ENCODE measurements at regions not wholly inside any gene's neighbourhood (a gene's known extent, or its start where the extent isn't known, plus 50 kb on each side); places are given as distances from the start of the nearest gene placed in this dataset.

DNA sequence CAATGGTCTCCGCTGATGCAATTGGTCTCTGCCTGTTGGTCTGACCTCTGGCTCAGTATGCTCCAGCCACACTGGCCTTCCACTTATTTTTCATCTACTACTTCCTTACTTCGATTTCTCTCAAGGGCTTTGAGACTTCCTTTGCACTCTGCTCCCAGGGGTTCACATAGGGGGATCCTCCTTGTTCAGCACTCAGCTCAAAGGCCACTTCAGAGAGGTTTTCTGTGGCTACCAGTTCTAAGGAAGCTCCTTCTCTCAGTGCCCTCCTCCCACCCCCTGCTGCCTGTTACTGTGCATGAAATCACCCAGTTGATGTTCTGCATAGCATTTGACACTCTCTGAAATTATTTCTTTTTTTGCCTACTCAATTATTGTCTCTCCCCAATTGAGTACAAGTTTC, 476.4 kb downstream of the HS3ST3B1 start:
- Histone ChIP-seq H3K36me3 (ENCODE audit: insufficient read depth, low read length) (no peaks in the 10 kb centered on the region), H3K27ac (ENCODE audit: low read depth, low read length) (no peak overlapping the region), H3K4me1 (ENCODE audit: insufficient read depth, low read length) (no peaks in the 10 kb centered on the region), H3K4me3 (ENCODE audit: low read depth in 1 of 2, low read length in 2 of 2) (no peak overlapping the region), H3K27me3 (ENCODE audit: control insufficient read depth in 1 of 2, insufficient read depth in 2 of 2, low read length in 2 of 2) (no peaks in the 10 kb centered on the region), H3K9ac (ENCODE audit: low read length) (no peak overlapping the region), H3K9me3 (ENCODE audit: low read length) (no peaks in the 10 kb centered on the region)

DNA sequence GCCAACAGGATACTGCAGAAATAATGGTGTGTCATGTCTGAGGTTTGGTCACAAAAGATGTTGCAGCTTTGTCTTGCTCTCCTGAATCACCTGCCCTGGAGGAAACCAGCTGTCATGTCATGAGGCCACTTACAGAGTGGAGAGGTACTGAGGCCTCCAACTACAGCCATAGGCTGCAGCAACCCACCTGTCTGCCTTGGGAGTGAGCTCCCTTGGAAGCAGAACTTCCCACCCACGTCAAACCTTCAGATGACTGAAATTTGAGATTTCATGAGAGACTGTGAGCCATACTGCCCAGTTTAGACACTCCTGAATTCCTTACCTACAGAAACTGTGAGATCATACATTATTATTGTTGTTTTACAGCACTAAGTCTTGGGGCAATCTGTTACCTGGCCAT, 475.9 kb downstream of the HS3ST3B1 start:
- Histone ChIP-seq H3K4me3 (ENCODE audit: low read depth in 1 of 2, low read length in 2 of 2) (no peak overlapping the region), H3K4me1 (ENCODE audit: insufficient read depth, low read length) (no peaks in the 10 kb centered on the region), H3K9ac (ENCODE audit: low read length) (no peak overlapping the region), H3K27me3 (ENCODE audit: control insufficient read depth in 1 of 2, insufficient read depth in 2 of 2, low read length in 2 of 2) (no peaks in the 10 kb centered on the region), H3K9me3 (ENCODE audit: low read length) (no peaks in the 10 kb centered on the region), H3K36me3 (ENCODE audit: insufficient read depth, low read length) (no peaks in the 10 kb centered on the region), H3K27ac (ENCODE audit: low read depth, low read length) (no peak overlapping the region)

DNA sequence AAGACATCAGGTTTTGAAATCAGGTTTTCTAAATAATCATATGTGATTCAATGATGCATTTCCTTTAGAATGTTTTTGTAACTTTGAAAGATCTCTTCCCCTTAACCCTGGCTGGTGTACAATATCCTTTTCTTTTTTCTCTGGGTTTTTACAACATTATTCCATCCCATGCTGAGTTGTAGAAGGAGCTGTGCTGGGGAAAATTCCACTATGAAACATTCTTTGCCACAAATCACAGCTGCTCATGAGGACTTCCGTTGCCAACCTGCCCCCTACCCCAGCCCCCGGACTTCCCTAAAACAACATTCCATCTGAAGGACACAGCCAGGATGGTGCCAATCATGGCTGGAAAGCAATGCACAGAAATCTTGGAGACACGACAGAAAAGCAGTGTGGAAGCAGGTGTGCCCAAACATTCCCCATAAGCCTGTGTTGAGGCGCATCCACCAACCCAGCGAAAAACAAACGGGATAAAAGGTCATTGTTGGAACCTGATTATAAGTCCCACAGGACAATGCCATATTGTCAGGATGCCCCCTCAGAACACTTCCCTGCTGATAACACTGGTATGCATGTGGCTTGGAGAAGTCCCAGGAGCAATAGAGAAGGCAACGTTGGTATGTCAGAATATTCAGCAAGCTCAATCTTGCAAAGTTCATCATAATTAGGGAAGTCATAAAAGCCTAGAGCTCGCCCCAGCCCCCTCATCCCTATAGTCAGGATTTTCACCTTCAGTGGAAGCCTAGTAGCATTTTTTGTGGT, 475.0 kb downstream of the HS3ST3B1 start:
- H3K4me3 ChIP-seq (ENCODE audit: low read depth in 1 of 2, low read length in 2 of 2) = no peak overlapping the region
- no peak overlapping the region for H3K27ac ChIP-seq (ENCODE audit: low read depth, low read length)
- H3K36me3 ChIP-seq (ENCODE audit: insufficient read depth, low read length) = no peaks in the 10 kb centered on the region
- H3K9me3 ChIP-seq (ENCODE audit: low read length) = no peaks in the 10 kb centered on the region
- no peak overlapping the region for H3K9ac ChIP-seq (ENCODE audit: low read length)
- H3K4me1 ChIP-seq (ENCODE audit: insufficient read depth, low read length) = no peaks in the 10 kb centered on the region
- no peaks in the 10 kb centered on the region for H3K27me3 ChIP-seq (ENCODE audit: control insufficient read depth in 1 of 2, insufficient read depth in 2 of 2, low read length in 2 of 2)

DNA sequence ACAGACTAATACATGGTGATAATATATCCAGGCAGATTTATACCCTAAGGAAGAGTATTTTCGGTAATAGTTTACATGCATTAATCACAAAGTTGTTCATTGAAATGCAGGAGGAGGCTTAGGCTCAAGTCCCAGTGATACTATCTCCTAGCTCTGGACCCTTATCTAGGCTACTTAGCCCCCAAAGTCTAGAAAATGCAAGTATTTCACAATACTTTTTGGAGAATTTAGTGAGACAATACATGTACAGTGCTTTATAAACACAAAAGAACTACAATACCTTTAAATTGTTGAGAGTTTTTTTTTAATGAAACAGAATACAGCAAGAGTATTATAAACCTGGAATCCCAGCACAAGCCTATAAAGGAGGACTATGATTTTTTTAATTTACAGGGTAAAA, 473.9 kb downstream of the HS3ST3B1 start:
- H3K4me3 ChIP-seq (ENCODE audit: low read depth in 1 of 2, low read length in 2 of 2) = no peak overlapping the region
- H3K36me3 ChIP-seq (ENCODE audit: insufficient read depth, low read length) = no peaks in the 10 kb centered on the region
- no peaks in the 10 kb centered on the region for H3K27me3 ChIP-seq (ENCODE audit: control insufficient read depth in 1 of 2, insufficient read depth in 2 of 2, low read length in 2 of 2)
- no peaks in the 10 kb centered on the region for H3K4me1 ChIP-seq (ENCODE audit: insufficient read depth, low read length)
- H3K27ac ChIP-seq (ENCODE audit: low read depth, low read length) = no peak overlapping the region
- no peak overlapping the region for H3K9ac ChIP-seq (ENCODE audit: low read length)
- no peaks in the 10 kb centered on the region for H3K9me3 ChIP-seq (ENCODE audit: low read length)

DNA sequence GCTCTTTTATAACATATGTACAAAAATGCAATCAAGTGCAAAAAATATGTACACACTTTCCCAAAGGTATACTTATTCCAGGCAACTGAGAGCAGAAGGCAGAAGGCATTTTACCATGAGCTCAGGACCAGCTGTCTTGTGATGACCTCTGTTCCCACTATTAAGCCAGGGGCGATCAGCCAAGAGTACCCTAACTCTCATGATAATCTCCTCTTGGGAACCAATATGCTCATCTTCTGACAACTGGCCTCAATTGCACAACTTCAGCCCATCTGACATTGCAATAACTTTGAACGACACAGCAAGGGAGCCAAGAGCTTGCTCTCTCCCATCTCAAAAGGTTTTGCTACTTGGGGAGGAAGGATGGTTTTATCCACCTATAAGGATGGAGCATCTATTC, 471.9 kb downstream of the HS3ST3B1 start:
- Histone ChIP-seq H3K9me3 (ENCODE audit: low read length) (no peaks in the 10 kb centered on the region), H3K27me3 (ENCODE audit: control insufficient read depth in 1 of 2, insufficient read depth in 2 of 2, low read length in 2 of 2) (no peaks in the 10 kb centered on the region), H3K4me1 (ENCODE audit: insufficient read depth, low read length) (no peaks in the 10 kb centered on the region), H3K27ac (ENCODE audit: low read depth, low read length) (no peak overlapping the region), H3K9ac (ENCODE audit: low read length) (no peak overlapping the region), H3K36me3 (ENCODE audit: insufficient read depth, low read length) (no peaks in the 10 kb centered on the region), H3K4me3 (ENCODE audit: low read depth in 1 of 2, low read length in 2 of 2) (no peak overlapping the region)

DNA sequence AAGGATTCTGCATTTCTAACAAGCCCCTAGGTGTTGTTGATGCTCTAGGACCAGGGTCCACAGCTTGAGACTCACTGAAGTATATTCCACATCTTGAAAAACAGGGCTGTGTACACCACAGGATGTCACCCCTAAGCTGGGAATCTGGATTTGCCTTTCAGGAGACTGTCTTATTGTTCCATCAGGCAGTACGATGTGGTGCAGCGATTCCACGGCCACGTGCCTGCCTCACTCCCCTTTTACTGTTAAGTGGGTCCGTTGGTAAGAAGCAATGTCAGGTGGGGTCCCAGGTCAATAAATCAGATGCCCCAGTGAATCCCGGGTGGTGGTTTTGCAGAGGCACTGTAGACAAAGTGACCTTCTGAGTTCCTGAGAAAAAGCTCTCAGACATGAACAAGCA, 470.7 kb downstream of the HS3ST3B1 start:
- no peaks in the 10 kb centered on the region for H3K27me3 ChIP-seq (ENCODE audit: control insufficient read depth in 1 of 2, insufficient read depth in 2 of 2, low read length in 2 of 2)
- H3K9ac ChIP-seq (ENCODE audit: low read length) = no peak overlapping the region
- no peak overlapping the region for H3K4me3 ChIP-seq (ENCODE audit: low read depth in 1 of 2, low read length in 2 of 2)
- H3K4me1 ChIP-seq (ENCODE audit: insufficient read depth, low read length) = no peaks in the 10 kb centered on the region
- no peak overlapping the region for H3K27ac ChIP-seq (ENCODE audit: low read depth, low read length)
- no peaks in the 10 kb centered on the region for H3K36me3 ChIP-seq (ENCODE audit: insufficient read depth, low read length)
- H3K9me3 ChIP-seq (ENCODE audit: low read length) = no peaks in the 10 kb centered on the region

DNA sequence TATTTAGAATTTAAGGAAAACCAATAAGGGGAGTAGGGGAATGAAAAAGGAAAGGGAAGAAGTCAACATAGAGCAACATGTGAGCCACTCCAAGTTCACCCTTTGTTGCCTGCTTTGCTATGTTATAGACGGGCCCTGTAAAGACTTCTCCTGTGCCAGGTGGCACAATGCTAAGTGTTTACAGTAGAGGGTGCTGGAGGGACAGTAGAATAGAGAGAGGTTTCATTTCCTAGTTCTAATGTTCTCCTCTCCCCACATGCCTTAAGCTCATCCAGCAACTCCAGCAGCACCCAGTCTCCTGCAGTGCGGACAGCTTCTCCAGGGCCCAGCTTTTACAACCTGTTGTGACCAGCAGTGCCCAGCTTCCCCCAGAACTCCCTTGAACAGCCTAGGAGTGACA, 468.0 kb downstream of the HS3ST3B1 start:
- Histone ChIP-seq H3K4me1 (ENCODE audit: insufficient read depth, low read length) (no peaks in the 10 kb centered on the region), H3K27ac (ENCODE audit: low read depth, low read length) (no peak overlapping the region), H3K9me3 (ENCODE audit: low read length) (no peaks in the 10 kb centered on the region), H3K4me3 (ENCODE audit: low read depth in 1 of 2, low read length in 2 of 2) (no peak overlapping the region), H3K9ac (ENCODE audit: low read length) (no peak overlapping the region), H3K36me3 (ENCODE audit: insufficient read depth, low read length) (no peaks in the 10 kb centered on the region), H3K27me3 (ENCODE audit: control insufficient read depth in 1 of 2, insufficient read depth in 2 of 2, low read length in 2 of 2) (no peaks in the 10 kb centered on the region)

DNA sequence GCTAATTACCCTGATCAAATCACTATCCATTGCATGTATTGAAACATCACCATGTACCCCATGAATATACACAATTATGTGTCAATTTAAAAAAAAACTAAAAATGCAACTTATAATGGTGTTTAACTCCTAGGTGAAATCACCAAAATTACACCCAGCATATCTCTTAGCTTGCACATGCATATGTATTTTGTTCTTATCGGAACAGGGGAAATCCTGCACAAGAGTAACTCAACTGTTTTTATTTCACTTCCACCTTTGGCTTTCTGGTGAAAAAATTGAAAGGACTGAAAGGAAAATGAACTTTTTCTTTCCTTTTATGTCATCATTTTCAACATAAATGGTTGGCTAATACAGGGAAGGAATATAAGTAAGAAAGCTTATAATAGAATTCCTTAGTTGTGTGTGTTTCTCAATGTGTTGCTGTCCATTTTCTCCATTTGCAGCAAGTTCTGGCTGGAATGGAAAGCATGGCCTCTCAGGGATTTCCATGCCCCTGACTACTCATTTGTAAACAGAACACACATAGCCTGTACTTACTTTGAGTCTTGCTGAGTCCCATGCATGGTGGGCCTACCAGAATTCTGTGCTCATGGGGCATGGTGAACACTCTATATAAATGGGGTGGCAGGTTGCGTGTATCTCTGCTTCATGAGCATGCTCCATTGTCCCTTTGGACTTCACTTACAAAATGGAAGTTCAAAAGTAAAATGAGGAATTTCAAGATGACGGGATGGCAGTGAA, 462.0 kb downstream of the HS3ST3B1 start:
- H3K27ac ChIP-seq (ENCODE audit: low read depth, low read length) = no peak overlapping the region
- no peak overlapping the region for H3K4me3 ChIP-seq (ENCODE audit: low read depth in 1 of 2, low read length in 2 of 2)
- no peaks in the 10 kb centered on the region for H3K4me1 ChIP-seq (ENCODE audit: insufficient read depth, low read length)
- H3K9me3 ChIP-seq (ENCODE audit: low read length) = no peaks in the 10 kb centered on the region
- H3K27me3 ChIP-seq (ENCODE audit: control insufficient read depth in 1 of 2, insufficient read depth in 2 of 2, low read length in 2 of 2) = no peaks in the 10 kb centered on the region
- H3K9ac ChIP-seq (ENCODE audit: low read length) = no peak overlapping the region
- no peaks in the 10 kb centered on the region for H3K36me3 ChIP-seq (ENCODE audit: insufficient read depth, low read length)

DNA sequence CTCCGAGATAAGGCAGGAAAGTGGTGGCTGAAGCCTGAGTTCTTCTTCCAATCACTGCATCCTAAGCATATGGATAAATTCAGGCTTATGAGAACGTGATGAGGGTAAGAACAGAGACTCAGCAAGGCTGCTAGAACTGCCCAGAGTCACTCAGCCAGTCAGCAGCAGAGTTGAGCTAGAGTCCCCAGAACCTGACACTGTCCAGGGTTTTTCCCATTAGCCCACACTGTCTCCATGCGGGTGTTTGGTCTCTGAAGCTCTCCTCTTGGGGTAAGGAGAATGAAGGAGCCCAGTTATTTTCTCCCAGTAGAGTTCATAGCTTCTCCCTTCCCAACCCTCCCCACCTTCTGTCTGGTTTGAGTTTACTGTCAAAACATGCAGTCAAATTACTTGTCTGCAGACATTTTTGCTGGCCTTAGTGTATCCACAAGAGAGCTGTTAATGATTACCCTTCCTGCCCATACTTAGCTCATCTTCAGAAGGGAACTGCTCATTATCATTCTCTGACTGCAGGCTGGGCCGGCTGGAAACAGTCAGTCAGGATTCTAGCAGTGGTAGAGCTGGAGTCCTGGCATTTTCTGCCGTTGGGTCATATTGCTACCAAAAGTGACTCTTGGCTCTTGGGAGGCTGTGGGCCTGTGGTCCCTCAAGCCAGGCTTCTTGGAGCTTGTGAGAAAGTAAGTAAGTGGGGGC, 460.0 kb downstream of the HS3ST3B1 start:
- H3K27ac ChIP-seq (ENCODE audit: low read depth, low read length) = no peak overlapping the region
- no peaks in the 10 kb centered on the region for H3K4me1 ChIP-seq (ENCODE audit: insufficient read depth, low read length)
- H3K36me3 ChIP-seq (ENCODE audit: insufficient read depth, low read length) = no peaks in the 10 kb centered on the region
- H3K9ac ChIP-seq (ENCODE audit: low read length) = no peak overlapping the region
- H3K9me3 ChIP-seq (ENCODE audit: low read length) = no peaks in the 10 kb centered on the region
- no peak overlapping the region for H3K4me3 ChIP-seq (ENCODE audit: low read depth in 1 of 2, low read length in 2 of 2)
- H3K27me3 ChIP-seq (ENCODE audit: control insufficient read depth in 1 of 2, insufficient read depth in 2 of 2, low read length in 2 of 2) = no peaks in the 10 kb centered on the region

DNA sequence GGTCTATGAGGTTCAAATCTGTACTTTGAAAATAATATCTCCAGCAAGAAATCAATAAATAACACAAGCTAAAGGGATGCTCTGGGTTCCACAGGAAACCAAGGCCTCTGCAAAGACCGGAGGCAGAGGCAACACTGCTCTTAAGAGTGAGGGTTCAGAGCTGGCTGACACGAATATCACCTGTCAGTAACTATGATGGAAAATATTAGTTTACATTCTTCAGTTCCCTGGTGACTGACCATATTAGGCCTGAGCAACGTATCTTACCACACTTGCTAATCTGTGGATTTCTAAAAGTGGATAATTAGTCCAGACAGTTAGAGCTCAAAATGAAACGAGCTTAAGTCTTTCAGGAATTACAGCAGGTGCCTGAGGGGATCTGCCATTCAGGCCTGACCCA, 459.3 kb downstream of the HS3ST3B1 start:
- no peaks in the 10 kb centered on the region for H3K36me3 ChIP-seq (ENCODE audit: insufficient read depth, low read length)
- H3K9me3 ChIP-seq (ENCODE audit: low read length) = no peaks in the 10 kb centered on the region
- H3K27me3 ChIP-seq (ENCODE audit: control insufficient read depth in 1 of 2, insufficient read depth in 2 of 2, low read length in 2 of 2) = no peaks in the 10 kb centered on the region
- H3K9ac ChIP-seq (ENCODE audit: low read length) = no peak overlapping the region
- no peak overlapping the region for H3K4me3 ChIP-seq (ENCODE audit: low read depth in 1 of 2, low read length in 2 of 2)
- no peaks in the 10 kb centered on the region for H3K4me1 ChIP-seq (ENCODE audit: insufficient read depth, low read length)
- no peak overlapping the region for H3K27ac ChIP-seq (ENCODE audit: low read depth, low read length)

DNA sequence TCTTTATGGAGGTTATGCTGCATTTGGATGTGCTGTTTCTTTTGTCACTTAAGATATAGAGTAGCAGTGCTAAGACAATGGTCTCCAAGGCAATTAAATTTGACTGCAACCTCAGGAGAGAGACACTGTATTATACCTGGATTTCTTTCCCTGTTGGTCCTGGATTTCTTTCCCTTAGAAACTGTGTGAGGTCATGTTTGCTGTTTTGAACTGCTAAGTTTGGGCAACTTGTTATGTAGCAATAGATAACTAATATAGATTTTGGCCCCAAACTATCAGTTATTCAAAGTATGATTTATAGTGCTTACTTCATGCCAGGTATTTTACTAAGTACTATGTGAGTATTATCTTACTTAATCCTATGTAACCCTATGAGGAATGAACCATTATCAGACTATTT, 458.4 kb downstream of the HS3ST3B1 start:
- H3K4me1 ChIP-seq (ENCODE audit: insufficient read depth, low read length) = no peaks in the 10 kb centered on the region
- no peaks in the 10 kb centered on the region for H3K9me3 ChIP-seq (ENCODE audit: low read length)
- H3K27me3 ChIP-seq (ENCODE audit: control insufficient read depth in 1 of 2, insufficient read depth in 2 of 2, low read length in 2 of 2) = no peaks in the 10 kb centered on the region
- no peaks in the 10 kb centered on the region for H3K36me3 ChIP-seq (ENCODE audit: insufficient read depth, low read length)
- no peak overlapping the region for H3K9ac ChIP-seq (ENCODE audit: low read length)
- no peak overlapping the region for H3K4me3 ChIP-seq (ENCODE audit: low read depth in 1 of 2, low read length in 2 of 2)
- H3K27ac ChIP-seq (ENCODE audit: low read depth, low read length) = no peak overlapping the region
